Mesenchymal stem cell (in vitro differentiated cells and primary cell): ENCODE measurements at regions not wholly inside any gene's neighbourhood (a gene's known extent, or its start where the extent isn't known, plus 50 kb on each side); places are given as distances from the start of the nearest gene placed in this dataset.

Experiments
- DNase-seq: peaks from one replicate; pipeline ENCODE4 v3.0.0-alpha.2; 2013
- H2AFZ ChIP-seq: one replicate; pipeline ENCODE4 v1.6.1; 2013; ENCODE audit warnings: low read depth, mild to moderate bottlenecking, control low read depth, inconsistent platforms, low read length, moderate library complexity
- H2AK5ac ChIP-seq: 2 replicates; pipeline ENCODE4 v1.6.1; 2013; ENCODE audit warnings: low read length, moderate library complexity, mild to moderate bottlenecking, inconsistent platforms; ENCODE audit not compliant: severe bottlenecking
- H2BK120ac ChIP-seq: one replicate; pipeline ENCODE4 v1.6.1; 2013; ENCODE audit warnings: low read depth, mild to moderate bottlenecking, inconsistent platforms, low read length, moderate library complexity
- H2BK12ac ChIP-seq, 2 experiments: one replicate each; pipeline ENCODE4 v1.6.1; 2013; ENCODE audit warnings: inconsistent platforms in 2 of 2, low read length in 2 of 2, mild to moderate bottlenecking in 2 of 2, moderate library complexity in 2 of 2, control low read depth in 1 of 2
- H2BK15ac ChIP-seq: one replicate; pipeline ENCODE4 v1.6.1; 2013; ENCODE audit warnings: mild to moderate bottlenecking, low read depth, inconsistent platforms; ENCODE audit not compliant: poor library complexity, severe bottlenecking
- H2BK5ac ChIP-seq: 2 replicates; pipeline ENCODE4 v1.6.1; 2013; ENCODE audit warnings: low read depth, mild to moderate bottlenecking, low read length, control low read depth, inconsistent platforms; ENCODE audit not compliant: poor library complexity, severe bottlenecking
- H3K14ac ChIP-seq, 2 experiments: one replicate each; pipeline ENCODE4 v1.6.1; 2013; ENCODE audit warnings: inconsistent platforms in 2 of 2, low read length in 2 of 2, control low read depth in 1 of 2, mild to moderate bottlenecking in 1 of 2, moderate library complexity in 1 of 2
- H3K18ac ChIP-seq, 2 experiments: one replicate each; pipeline ENCODE4 v1.6.1; 2013; ENCODE audit warnings: inconsistent platforms in 2 of 2, low read length in 2 of 2, control low read depth in 1 of 2, low read depth in 1 of 2, mild to moderate bottlenecking in 1 of 2
- H3K23ac ChIP-seq, 2 experiments: one replicate each; pipeline ENCODE4 v1.6.1; 2013; ENCODE audit warnings: inconsistent platforms in 2 of 2, low read length in 2 of 2, mild to moderate bottlenecking in 2 of 2, moderate library complexity in 2 of 2, control low read depth in 1 of 2
- H3K27ac ChIP-seq: 2 replicates; pipeline ENCODE4 v1.5.1; 2013; ENCODE audit warnings: mild to moderate bottlenecking, moderate library complexity, low read length, control low read depth, inconsistent platforms; ENCODE audit not compliant: poor library complexity, severe bottlenecking
- H3K27me3 ChIP-seq, 2 experiments: 2 replicates each; pipeline versions ENCODE4 v1.6.1 to v1.7.0; 2013; ENCODE audit warnings: low read length in 2 of 2, mild to moderate bottlenecking in 2 of 2, moderate library complexity in 2 of 2, control low read depth in 1 of 2, inconsistent platforms in 1 of 2; ENCODE audit not compliant: control insufficient read depth in 1 of 2, insufficient read depth in 1 of 2
- H3K36me3 ChIP-seq, 2 experiments: 2 replicates each; pipeline versions ENCODE4 v1.6.1 to v1.7.0; 2013; ENCODE audit warnings: low read length in 2 of 2, control low read depth in 1 of 2, inconsistent platforms in 1 of 2, low read depth in 1 of 2, mild to moderate bottlenecking in 1 of 2; ENCODE audit not compliant: insufficient read depth in 2 of 2, control insufficient read depth in 1 of 2
- H3K4ac ChIP-seq, 2 experiments: one replicate each; pipeline ENCODE4 v1.6.1; 2013; ENCODE audit warnings: inconsistent platforms in 2 of 2, low read length in 2 of 2, mild to moderate bottlenecking in 2 of 2, moderate library complexity in 2 of 2, control low read depth in 1 of 2, low read depth in 1 of 2
- H3K4me1 ChIP-seq: 2 replicates; pipeline ENCODE4 v1.6.1; 2013; ENCODE audit warnings: low read depth, low read length, control low read depth; ENCODE audit not compliant: control insufficient read depth, insufficient read depth
- H3K4me2 ChIP-seq: 2 replicates; pipeline ENCODE4 v1.6.1; 2013; ENCODE audit warnings: low read length, mild to moderate bottlenecking, inconsistent platforms; ENCODE audit not compliant: poor library complexity, severe bottlenecking
- H3K4me3 ChIP-seq, 2 experiments: 2 replicates each; pipeline versions ENCODE4 v1.5.1 to v1.7.0; 2013; ENCODE audit warnings: low read length in 2 of 2, mild to moderate bottlenecking in 2 of 2, control low read depth in 1 of 2, low read depth in 1 of 2; ENCODE audit not compliant: insufficient read depth in 1 of 2
- H3K79me1 ChIP-seq: replicated peaks from 2 replicates; pipeline ENCODE4 v1.6.1; 2013; ENCODE audit warnings: mild to moderate bottlenecking, control low read depth, low read length, inconsistent platforms; ENCODE audit not compliant: poor library complexity, severe bottlenecking
- H3K9ac ChIP-seq: 2 replicates; pipeline ENCODE4 v1.7.0; 2013; ENCODE audit warnings: mild to moderate bottlenecking, low read length, moderate library complexity
- H3K9me3 ChIP-seq: 2 replicates; pipeline ENCODE4 v1.7.0; 2013; ENCODE audit warnings: mild to moderate bottlenecking, low read length; ENCODE audit not compliant: control insufficient read depth
- H4K8ac ChIP-seq: one replicate; pipeline ENCODE4 v1.6.1; 2013; ENCODE audit warnings: inconsistent platforms, mild to moderate bottlenecking, low read length, moderate library complexity
- H4K91ac ChIP-seq: one replicate; pipeline ENCODE4 v1.6.1; 2013; ENCODE audit warnings: mild to moderate bottlenecking, low read length, inconsistent platforms
- WGBS: methylation state at CpG from one replicate; pipeline ENCODE4 v1.1.7; 2013; ENCODE audit warnings: mixed read lengths; 5-methylcytosine and 5-hydroxymethylcytosine counted together

DNA sequence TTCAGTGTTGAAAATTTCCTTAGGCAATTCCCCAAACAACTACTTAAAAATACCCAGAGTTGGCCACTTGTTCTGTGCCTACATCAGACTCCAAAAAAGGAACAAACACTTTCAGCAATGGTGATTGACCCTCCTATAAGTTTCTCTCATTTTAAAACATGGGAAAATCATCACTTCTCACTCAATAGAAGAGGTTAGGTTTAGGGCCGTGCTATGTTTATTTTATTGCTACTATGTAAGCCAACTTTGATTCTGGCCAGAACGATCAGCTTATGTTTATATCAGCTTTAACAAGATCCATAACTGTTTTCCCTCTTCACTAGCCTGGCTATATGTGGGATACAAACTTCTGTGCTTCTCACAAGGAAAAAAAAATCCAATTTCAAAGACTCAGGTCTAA lies 133.1 kb downstream of the MTNR1A start:
- no peak overlapping the region for H3K23ac ChIP-seq
- no peak overlapping the region for H2BK15ac ChIP-seq
- no peak overlapping the region for H2BK5ac ChIP-seq
- DNase-seq = no peak
- H3K4me2 ChIP-seq = no peak overlapping the region
- H3K18ac ChIP-seq = no peak overlapping the region
- H3K79me1 ChIP-seq = no peaks in the 10 kb centered on the region
- H3K14ac ChIP-seq = no peak overlapping the region
- no peak overlapping the region for H2AK5ac ChIP-seq
- H3K4me3 ChIP-seq = no peak overlapping the region
- 84% methylated on average over 2 of the region's 2 CpGs for WGBS
- no peaks in the 10 kb centered on the region for H3K4me1 ChIP-seq
- peaks cover 0 to 3% of the 10 kb centered on the region in 2 experiments for H3K27me3 ChIP-seq
- no peak overlapping the region for H3K27ac ChIP-seq
- no peak overlapping the region for H4K91ac ChIP-seq
- H3K36me3 ChIP-seq = no peaks in the 10 kb centered on the region
- no peaks in the 10 kb centered on the region for H3K9me3 ChIP-seq
- no peak overlapping the region for H2BK12ac ChIP-seq
- no peak overlapping the region for H2BK120ac ChIP-seq
- H4K8ac ChIP-seq = no peak overlapping the region
- no peak overlapping the region for H2AFZ ChIP-seq
- no peak overlapping the region for H3K4ac ChIP-seq
- no peak overlapping the region for H3K9ac ChIP-seq

DNA sequence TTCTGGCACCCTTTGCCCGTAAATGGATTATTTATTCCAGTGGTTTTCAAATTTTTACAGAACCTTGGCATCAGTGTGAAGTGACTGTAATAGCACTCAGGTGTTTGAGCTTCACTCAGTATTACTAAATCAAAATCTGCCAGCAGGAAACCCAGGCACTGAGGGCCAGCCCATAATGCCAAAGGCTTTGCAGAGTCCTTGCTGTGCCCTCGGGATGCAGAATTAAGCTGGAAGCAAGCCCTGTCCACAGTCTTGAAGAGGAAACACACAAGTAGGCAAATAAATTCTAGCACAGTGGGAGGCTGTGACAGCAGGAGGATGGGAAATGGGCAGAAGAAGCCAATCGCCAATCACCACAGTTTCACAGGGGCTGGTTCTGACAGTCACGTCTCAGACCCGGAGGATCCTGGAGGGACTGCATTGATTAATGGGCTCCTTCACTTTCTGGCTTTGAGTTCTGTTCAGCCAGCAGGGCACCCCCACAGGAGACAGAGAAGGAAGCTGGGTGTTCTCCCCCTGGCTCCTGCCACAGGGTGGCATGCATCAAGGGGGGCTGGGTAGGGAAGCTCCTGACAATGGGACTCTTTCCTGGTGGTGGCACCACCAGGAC lies 138.8 kb downstream of the MTNR1A start:
- no peak overlapping the region for H2BK120ac ChIP-seq
- DNase-seq = no peak
- 66% methylated on average over 5 of the region's 5 CpGs for WGBS

DNA sequence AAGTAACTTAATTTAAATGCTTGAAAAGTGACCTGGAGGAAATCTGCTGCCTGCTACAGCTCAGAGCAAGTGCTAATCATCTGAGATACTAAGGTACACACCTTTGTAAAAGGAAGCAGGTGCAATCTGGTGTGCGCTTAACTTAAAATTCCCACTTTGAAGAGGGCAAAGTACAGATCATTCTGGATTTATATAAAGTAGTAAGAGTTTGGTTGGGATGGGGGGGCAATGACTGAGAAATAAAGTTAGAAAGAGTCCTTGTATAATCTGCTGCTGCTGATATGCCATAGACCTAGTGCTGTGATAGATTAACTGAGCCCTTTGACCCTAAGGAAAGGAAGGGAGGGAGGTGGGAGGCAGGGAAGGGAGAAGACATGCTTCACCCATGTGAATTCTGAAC lies 141.0 kb downstream of the MTNR1A start:
- Histone ChIP-seq H2BK120ac (no peak overlapping the region), H3K27ac (no peak overlapping the region)
- 88% methylated on average over 1 of the region's 1 CpG for WGBS

More for the DNA sequence above, 138.8 kb downstream of the MTNR1A start:
- H4K8ac ChIP-seq = no peak overlapping the region
- H3K14ac ChIP-seq = no peak overlapping the region
- H2AK5ac ChIP-seq = no peak overlapping the region
- no peak overlapping the region for H2AFZ ChIP-seq
- H3K27me3 ChIP-seq = peaks cover 3% of the 10 kb centered on the region in 2 experiments
- no peaks in the 10 kb centered on the region for H3K79me1 ChIP-seq
- no peak overlapping the region for H4K91ac ChIP-seq
- H2BK5ac ChIP-seq = no peak overlapping the region
- no peak overlapping the region for H3K4ac ChIP-seq
- no peaks in the 10 kb centered on the region for H3K9me3 ChIP-seq
- no peak overlapping the region for H3K23ac ChIP-seq
- H3K4me1 ChIP-seq = no peaks in the 10 kb centered on the region
- H3K36me3 ChIP-seq = no peaks in the 10 kb centered on the region
- H2BK15ac ChIP-seq = no peak overlapping the region
- no peak overlapping the region for H3K18ac ChIP-seq
- no peak overlapping the region for H3K9ac ChIP-seq
- H3K27ac ChIP-seq = no peak overlapping the region
- H3K4me2 ChIP-seq = no peak overlapping the region
- no peak overlapping the region for H3K4me3 ChIP-seq
- no peak overlapping the region for H2BK12ac ChIP-seq

DNA sequence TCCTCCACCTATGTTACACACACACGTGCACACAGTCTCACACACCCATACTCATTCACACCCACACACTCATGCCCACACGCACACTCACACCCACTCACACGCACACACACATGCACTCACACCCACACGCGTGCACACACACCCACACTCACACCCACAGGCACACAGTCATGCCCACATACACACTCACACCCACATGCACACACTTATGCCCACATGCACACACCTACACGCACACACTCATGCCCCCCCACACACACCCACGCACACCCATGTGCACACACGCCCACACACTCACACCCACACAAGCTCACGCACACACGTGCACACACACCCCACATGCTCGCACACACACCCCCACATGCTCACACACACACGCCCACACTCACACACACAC lies 140.0 kb downstream of the F11 start:
- no peaks in the 10 kb centered on the region for H3K79me1 ChIP-seq
- peaks cover 13% of the 10 kb centered on the region for H3K9me3 ChIP-seq

More for the DNA sequence above, 141.0 kb downstream of the MTNR1A start:
- Histone ChIP-seq H2AFZ (no peak overlapping the region), H3K27me3 (peaks cover 0 to 3% of the 10 kb centered on the region in 2 experiments), H2BK15ac (no peak overlapping the region), H3K9me3 (peaks cover under 1% of the 10 kb centered on the region), H3K14ac (no peak overlapping the region), H3K4me2 (no peak overlapping the region), H3K23ac (no peak overlapping the region), H2BK5ac (no peak overlapping the region), H4K91ac (no peak overlapping the region), H3K18ac (no peak overlapping the region), H3K4me3 (no peak overlapping the region), H2BK12ac (no peak overlapping the region), H3K9ac (no peak overlapping the region), H3K4me1 (no peaks in the 10 kb centered on the region), H2AK5ac (no peak overlapping the region), H3K4ac (no peak overlapping the region), H4K8ac (no peak overlapping the region), H3K36me3 (no peaks in the 10 kb centered on the region), H3K79me1 (no peaks in the 10 kb centered on the region)
- no peak for DNase-seq

More for the DNA sequence above, 140.0 kb downstream of the F11 start:
- H3K18ac ChIP-seq = no peak overlapping the region
- peak overlapping the region in 1 of 2 experiments; percentile 36 for H3K4me3 ChIP-seq
- no peak overlapping the region for H3K4ac ChIP-seq
- no peak overlapping the region for H3K9ac ChIP-seq
- no peaks in the 10 kb centered on the region for H3K27me3 ChIP-seq
- H2AFZ ChIP-seq = no peak overlapping the region
- no peak overlapping the region for H2BK120ac ChIP-seq
- H3K14ac ChIP-seq = no peak overlapping the region
- H3K4me1 ChIP-seq = peaks cover 1% of the 10 kb centered on the region
- H2BK15ac ChIP-seq = no peak overlapping the region
- no peak overlapping the region for H3K23ac ChIP-seq
- DNase-seq = no peak
- H2BK12ac ChIP-seq = no peak overlapping the region
- H2BK5ac ChIP-seq = no peak overlapping the region
- no peak overlapping the region for H3K27ac ChIP-seq
- H4K91ac ChIP-seq = peak overlapping the region; percentile 57
- no peak overlapping the region for H2AK5ac ChIP-seq
- H4K8ac ChIP-seq = no peak overlapping the region
- WGBS = 78% methylated on average over 12 of the region's 12 CpGs
- H3K4me2 ChIP-seq = no peak overlapping the region
- peaks cover 0 to 4% of the 10 kb centered on the region in 2 experiments for H3K36me3 ChIP-seq
